HEK293T (cell line): ENCODE measurements at regions not wholly inside any gene's neighbourhood (a gene's known extent, or its start where the extent isn't known, plus 50 kb on each side); places are given as distances from the start of the nearest gene placed in this dataset.

Experiments used
- ARNT ChIP-seq: fragments of 450-650 bp; IDR thresholded peaks from 2 replicates; pipeline ENCODE4 v1.6.1; 2017; ENCODE audit warnings: mild to moderate bottlenecking
- BHLHE40 ChIP-seq: fragments of 450-650 bp; IDR thresholded peaks from 2 replicates; pipeline ENCODE4 v1.6.1; 2016; ENCODE audit warnings: mild to moderate bottlenecking, moderate library complexity, borderline replicate concordance
- ELF4 ChIP-seq: fragments of 450-650 bp; IDR thresholded peaks from 2 replicates; pipeline ENCODE4 v1.6.1; 2017; ENCODE audit warnings: antibody characterized with exemption
- FOXM1 ChIP-seq: fragments of 450-650 bp; IDR thresholded peaks from 2 replicates; pipeline ENCODE4 v1.6.1; 2017; ENCODE audit warnings: mild to moderate bottlenecking, borderline replicate concordance
- L3MBTL2 ChIP-seq: fragments of 450-650 bp; conservative IDR thresholded peaks from 2 replicates; pipeline ENCODE4 v1.6.1; 2016; ENCODE audit warnings: mild to moderate bottlenecking
- SP1 ChIP-seq: fragments of 450-650 bp; IDR thresholded peaks from 2 replicates; pipeline ENCODE4 v1.6.1; 2017
- SUZ12 ChIP-seq: fragments of 450-650 bp; IDR thresholded peaks from 2 replicates; pipeline ENCODE4 v1.6.1; 2016; ENCODE audit warnings: mild to moderate bottlenecking
- TARDBP ChIP-seq: fragments of 450-650 bp; IDR thresholded peaks from 2 replicates; pipeline ENCODE4 v1.6.1; 2016
- ZNF384 ChIP-seq: fragments of 450-650 bp; IDR thresholded peaks from 2 replicates; pipeline ENCODE4 v1.6.1; 2016

DNA sequence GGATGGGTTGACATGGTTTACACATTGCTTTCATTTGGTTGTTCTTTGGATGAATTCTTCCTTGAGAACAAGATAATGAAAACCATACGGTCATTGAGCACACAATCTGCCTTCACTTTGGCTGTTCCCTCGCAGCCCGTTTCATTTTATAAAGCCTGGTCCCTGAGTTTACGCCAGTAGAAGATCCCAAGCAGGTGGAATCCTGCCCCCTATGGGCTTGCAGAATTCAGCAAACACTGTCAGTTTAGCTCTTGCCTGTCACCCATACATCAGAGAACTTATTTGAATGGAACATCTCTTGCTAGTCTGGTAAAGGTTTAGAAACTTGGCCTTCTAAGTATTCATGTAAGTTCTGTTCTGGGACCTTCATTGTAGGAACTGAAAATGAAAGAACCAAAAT is 666.4 kb upstream of the ZEB2 start:
- TF ChIP-seq SUZ12 (no peak), FOXM1 (no peak), BHLHE40 (no peak), ELF4 (no peak), ARNT (no peak), SP1 (no peak), ZNF384 (no peak), TARDBP (no peak), L3MBTL2 (no peak)
